Neuron (in vitro differentiated cells): ENCODE measurements at regions not wholly inside any gene's neighbourhood (a gene's known extent, or its start where the extent isn't known, plus 50 kb on each side); places are given as distances from the start of the nearest gene placed in this dataset.

Experiments used
- H2AFZ ChIP-seq: one replicate; pipeline ENCODE4 v1.6.1; 2013; ENCODE audit warnings: low read depth, mild to moderate bottlenecking, inconsistent platforms, low read length, moderate library complexity
- H3K27me3 ChIP-seq: one replicate; pipeline ENCODE4 v1.6.1; 2013; ENCODE audit warnings: low read length; ENCODE audit not compliant: insufficient read depth
- H3K36me3 ChIP-seq: one replicate; pipeline ENCODE4 v1.6.1; 2013; ENCODE audit warnings: low read length; ENCODE audit not compliant: insufficient read depth
- H3K4me1 ChIP-seq: one replicate; pipeline ENCODE4 v1.6.1; 2013; ENCODE audit warnings: low read length; ENCODE audit not compliant: insufficient read depth
- H3K4me3 ChIP-seq: 2 replicates; pipeline ENCODE4 v1.5.1; 2013; ENCODE audit warnings: mild to moderate bottlenecking, low read length, moderate library complexity
- H3K9me3 ChIP-seq: one replicate; pipeline ENCODE4 v1.6.1; 2013; ENCODE audit warnings: low read length

GRCh38 chr1:244221991-244222390 is 170.9 kb downstream of the ZBTB18 start:
- H3K9me3 ChIP-seq: no peaks in the 10 kb centered on the region
- H3K4me3 ChIP-seq: no peak overlapping the region
- H3K27me3 ChIP-seq: no peaks in the 10 kb centered on the region
- H2AFZ ChIP-seq: no peak overlapping the region
- H3K4me1 ChIP-seq: peaks cover 7% of the 10 kb centered on the region
- no peaks in the 10 kb centered on the region for H3K36me3 ChIP-seq

GRCh38 chr1:244224487-244225430 is 173.7 kb downstream of the ZBTB18 start:
- Histone ChIP-seq H3K9me3 (no peaks in the 10 kb centered on the region), H3K36me3 (no peaks in the 10 kb centered on the region), H3K4me1 (no peaks in the 10 kb centered on the region), H2AFZ (no peak overlapping the region), H3K4me3 (no peak overlapping the region), H3K27me3 (no peaks in the 10 kb centered on the region)

GRCh38 chr1:244226435-244226834 is 175.4 kb downstream of the ZBTB18 start:
- Histone ChIP-seq H2AFZ (no peak overlapping the region), H3K4me3 (no peak overlapping the region), H3K9me3 (no peaks in the 10 kb centered on the region), H3K4me1 (no peaks in the 10 kb centered on the region), H3K27me3 (no peaks in the 10 kb centered on the region), H3K36me3 (no peaks in the 10 kb centered on the region)

- no peaks in the 10 kb centered on the region for H3K4me1 ChIP-seq
- H3K27me3 ChIP-seq: no peaks in the 10 kb centered on the region
- H3K9me3 ChIP-seq: no peaks in the 10 kb centered on the region
- H3K36me3 ChIP-seq: no peaks in the 10 kb centered on the region
- no peak overlapping the region for H3K4me3 ChIP-seq
- no peak overlapping the region for H2AFZ ChIP-seq
These were observed 179.4 kb downstream of the ZBTB18 start for GRCh38 chr1:244230470-244230869.

- no peaks in the 10 kb centered on the region for H3K27me3 ChIP-seq
- H3K9me3 ChIP-seq: no peaks in the 10 kb centered on the region
- no peaks in the 10 kb centered on the region for H3K4me1 ChIP-seq
- no peaks in the 10 kb centered on the region for H3K36me3 ChIP-seq
- no peak overlapping the region for H3K4me3 ChIP-seq
- no peak overlapping the region for H2AFZ ChIP-seq
These were observed 180.1 kb downstream of the ZBTB18 start for GRCh38 chr1:244231193-244231571.

GRCh38 chr1:244231572-244232315 is 180.7 kb downstream of the ZBTB18 start:
- H3K36me3 ChIP-seq: no peaks in the 10 kb centered on the region
- H3K9me3 ChIP-seq: no peaks in the 10 kb centered on the region
- no peak overlapping the region for H3K4me3 ChIP-seq

GRCh38 chr1:244234009-244234643 is 183.0 kb downstream of the ZBTB18 start:
- H2AFZ ChIP-seq: no peak overlapping the region
- H3K27me3 ChIP-seq: no peaks in the 10 kb centered on the region
- no peak overlapping the region for H3K4me3 ChIP-seq
- no peaks in the 10 kb centered on the region for H3K36me3 ChIP-seq
- no peaks in the 10 kb centered on the region for H3K9me3 ChIP-seq
- H3K4me1 ChIP-seq: no peaks in the 10 kb centered on the region

More at GRCh38 chr1:244231572-244232315, 180.7 kb downstream of the ZBTB18 start:
- Histone ChIP-seq H3K27me3 (no peaks in the 10 kb centered on the region), H2AFZ (no peak overlapping the region), H3K4me1 (no peaks in the 10 kb centered on the region)

- no peaks in the 10 kb centered on the region for H3K27me3 ChIP-seq
- H3K36me3 ChIP-seq: no peaks in the 10 kb centered on the region
- H3K4me3 ChIP-seq: no peak overlapping the region
- no peak overlapping the region for H2AFZ ChIP-seq
- no peaks in the 10 kb centered on the region for H3K4me1 ChIP-seq
- H3K9me3 ChIP-seq: no peaks in the 10 kb centered on the region
These were observed 184.1 kb downstream of the ZBTB18 start for GRCh38 chr1:244235157-244235556.

- Histone ChIP-seq H2AFZ (no peak overlapping the region), H3K4me3 (no peak overlapping the region), H3K27me3 (no peaks in the 10 kb centered on the region), H3K4me1 (no peaks in the 10 kb centered on the region), H3K9me3 (no peaks in the 10 kb centered on the region), H3K36me3 (no peaks in the 10 kb centered on the region)
These were observed 185.0 kb downstream of the ZBTB18 start for GRCh38 chr1:244236101-244236500.

GRCh38 chr1:244236721-244237120 is 185.6 kb downstream of the ZBTB18 start:
- Histone ChIP-seq H3K4me1 (no peaks in the 10 kb centered on the region), H2AFZ (no peak overlapping the region), H3K36me3 (no peaks in the 10 kb centered on the region), H3K27me3 (no peaks in the 10 kb centered on the region), H3K4me3 (no peak overlapping the region), H3K9me3 (no peaks in the 10 kb centered on the region)

- H3K4me3 ChIP-seq: no peak overlapping the region
- H3K27me3 ChIP-seq: no peaks in the 10 kb centered on the region
- H3K4me1 ChIP-seq: peaks cover 2% of the 10 kb centered on the region
- H3K9me3 ChIP-seq: no peaks in the 10 kb centered on the region
- no peaks in the 10 kb centered on the region for H3K36me3 ChIP-seq
- H2AFZ ChIP-seq: no peak overlapping the region
These were observed 186.4 kb downstream of the ZBTB18 start for GRCh38 chr1:244237445-244237844.

- Histone ChIP-seq H3K4me1 (peaks cover 4% of the 10 kb centered on the region), H3K27me3 (no peaks in the 10 kb centered on the region), H3K9me3 (no peaks in the 10 kb centered on the region), H3K36me3 (no peaks in the 10 kb centered on the region), H2AFZ (no peak overlapping the region), H3K4me3 (no peak overlapping the region)
These were observed 188.2 kb downstream of the ZBTB18 start for GRCh38 chr1:244239261-244239770.

GRCh38 chr1:244241438-244241837 is 190.4 kb downstream of the ZBTB18 start:
- Histone ChIP-seq H3K4me3 (no peak overlapping the region), H2AFZ (no peak overlapping the region), H3K36me3 (no peaks in the 10 kb centered on the region), H3K9me3 (no peaks in the 10 kb centered on the region), H3K4me1 (peaks cover 4% of the 10 kb centered on the region), H3K27me3 (no peaks in the 10 kb centered on the region)
